Mammary epithelial cell (primary cell): ENCODE measurements at regions not wholly inside any gene's neighbourhood (a gene's known extent, or its start where the extent isn't known, plus 50 kb on each side); places are given as distances from the start of the nearest gene placed in this dataset.

Source experiments
- CTCF ChIP-seq, 2 donors: IDR thresholded peaks in 1 of 2; conservative IDR thresholded peaks in 1 of 2; 2 replicates each; pipeline ENCODE4 v1.5.1; 2011 to 2012; ENCODE audit warnings: inconsistent platforms in 2 of 2, low read length in 2 of 2, mild to moderate bottlenecking in 2 of 2, control low read depth in 1 of 2, low read depth in 1 of 2; ENCODE audit not compliant: insufficient read depth in 1 of 2; ENCODE audit errors: extremely low read depth in 1 of 2
- EZH2 ChIP-seq: IDR thresholded peaks from 2 replicates; pipeline ENCODE4 v1.6.1; 2012; ENCODE audit warnings: low read length, inconsistent platforms, borderline replicate concordance

DNA sequence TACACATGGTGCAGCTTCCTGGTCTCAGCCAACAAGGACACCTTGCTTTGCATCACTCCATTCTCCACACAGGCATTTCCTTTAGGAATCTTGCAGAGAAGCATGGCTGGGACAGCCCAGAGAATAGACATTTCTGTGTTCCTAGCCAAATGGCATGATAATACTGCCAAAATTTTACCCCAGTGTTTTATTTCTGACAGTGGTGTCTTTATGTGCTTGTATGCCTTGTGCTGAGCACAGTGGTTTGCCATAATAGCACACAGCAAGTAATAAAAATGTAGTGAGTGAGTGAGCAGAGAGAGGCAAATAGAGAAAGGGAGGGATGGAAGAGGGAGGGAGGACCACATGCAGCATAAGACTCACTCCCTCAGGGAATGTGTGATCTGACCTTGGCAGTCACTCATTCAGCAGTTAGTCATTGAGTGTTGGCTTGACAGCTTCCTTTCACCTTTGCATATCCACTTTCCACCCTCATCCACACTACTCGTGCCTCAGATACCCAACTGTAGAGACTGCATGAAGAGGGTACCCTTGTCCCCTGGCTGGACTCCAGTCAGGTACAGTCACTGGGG is 212.8 kb upstream of the CCDC196 start:
- TF ChIP-seq CTCF (conservative IDR thresholded peaks at IDR 0.05 in 1 of 2, IDR thresholded peaks at IDR 0.05 in 1 of 2; ENCODE audit: extremely low read depth in 1 of 2, insufficient read depth in 1 of 2, low read depth in 1 of 2, low read length in 2 of 2), result no peak
- TF ChIP-seq EZH2, result no peak
